Aorta (tissue), 5 donors: ENCODE measurements at regions not wholly inside any gene's neighbourhood (a gene's known extent, or its start where the extent isn't known, plus 50 kb on each side); places are given as distances from the start of the nearest gene placed in this dataset.

Experiments
- ATAC-seq: fragments of 200-7000 bp; cut with Tn5 transposase; one replicate; pipeline ENCODE4 v1.9.1; 2022; ENCODE audit warnings: moderate library complexity; ENCODE audit not compliant: low FRiP score
- DNase-seq, 2 donors: peaks; one replicate each; pipeline ENCODE4 v3.0.0-alpha.2; 2020
- H3K27ac ChIP-seq, 2 donors: one replicate each; pipeline ENCODE4 v1.5.1; 2013; ENCODE audit warnings: low read length in 2 of 2, mild to moderate bottlenecking in 2 of 2, moderate library complexity in 2 of 2, control low read depth in 1 of 2, inconsistent platforms in 1 of 2, low read depth in 1 of 2
- H3K27me3 ChIP-seq, 2 donors: one replicate each; pipeline ENCODE4 v1.6.1; 2013; ENCODE audit warnings: control low read depth in 1 of 2, low read length in 1 of 2, mild to moderate bottlenecking in 1 of 2, moderate library complexity in 1 of 2; ENCODE audit not compliant: insufficient read depth in 2 of 2, control insufficient read depth in 1 of 2
- H3K36me3 ChIP-seq, 2 donors: one replicate each; pipeline ENCODE4 v1.6.1; 2013; ENCODE audit warnings: control low read depth in 1 of 2, low read length in 1 of 2, mild to moderate bottlenecking in 1 of 2; ENCODE audit not compliant: insufficient read depth in 2 of 2, control insufficient read depth in 1 of 2
- H3K4me1 ChIP-seq, 2 donors: one replicate each; pipeline ENCODE4 v1.6.1; 2013; ENCODE audit warnings: low read length in 2 of 2, control low read depth in 1 of 2, mild to moderate bottlenecking in 1 of 2, moderate library complexity in 1 of 2; ENCODE audit not compliant: insufficient read depth in 2 of 2, control insufficient read depth in 1 of 2
- H3K4me3 ChIP-seq, 2 donors: one replicate each; pipeline ENCODE4 v1.5.1; 2013; ENCODE audit warnings: low read length in 2 of 2, control low read depth in 1 of 2, mild to moderate bottlenecking in 1 of 2
- H3K9me3 ChIP-seq: one replicate; pipeline ENCODE4 v1.6.1; 2013; ENCODE audit warnings: mild to moderate bottlenecking, low read length; ENCODE audit not compliant: control insufficient read depth
- WGBS, 2 donors: extraction: QIAGEN DNeasy Blood & Tissue Kit; methylation state at CpG; one replicate each; pipeline ENCODE4 v1.1.7; 2013; 5-methylcytosine and 5-hydroxymethylcytosine counted together
- intact Hi-C, 2 donors: fragments of 100-400 bp; cut with DNase I; formaldehyde crosslinking; loops; one replicate each; pipeline versions ENCODE4 v1.14.2 to v1.15.0; 2022
- donor health status: healthy with polysubstance abuse.
- donor health status: Bipolar disorder and iron deficiency.
- donor health status: DM: no; HTN: no; CAD: no.
- donor health status: DM: no; HTN: no; CAD: no.
- donor health status: DM: yes; HTN: yes; CAD: no.

DNA sequence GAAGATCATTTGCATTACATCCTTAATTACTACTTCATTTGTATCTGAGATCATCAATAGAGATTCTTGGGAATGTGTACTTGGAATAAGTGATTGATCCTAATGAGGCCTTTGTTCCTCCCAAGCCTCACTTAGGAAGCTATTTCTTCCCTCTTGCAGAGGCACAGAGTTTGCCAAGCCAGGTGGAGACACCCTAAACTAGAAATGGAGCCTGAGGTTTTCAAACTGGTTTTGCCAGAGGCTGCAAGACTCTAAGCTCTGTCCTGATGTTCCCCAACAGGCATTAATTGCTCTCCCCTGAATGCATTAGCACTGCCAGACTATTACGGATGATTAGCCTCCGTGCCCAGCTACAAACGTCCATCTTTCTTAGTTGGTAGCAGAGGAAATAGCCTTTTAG is 125.2 kb upstream of the LGALSL start:
- Histone ChIP-seq H3K4me1 (no peaks in the 10 kb centered on the region), H3K27ac (no peak overlapping the region), H3K4me3 (no peak overlapping the region), H3K27me3 (no peaks in the 10 kb centered on the region), H3K9me3 (no peaks in the 10 kb centered on the region), H3K36me3 (no peaks in the 10 kb centered on the region)
- intact Hi-C loops = loop anchor here (1.0 to 2.0 kb wide), 2 partner anchors 278 kb away; no protein-coding TSS in a partner anchor
- WGBS, 2 donors = 79 to 80% methylated on average over 3 of the region's 3 CpGs
- DNase-seq (no peak), ATAC-seq (no peak)

DNA sequence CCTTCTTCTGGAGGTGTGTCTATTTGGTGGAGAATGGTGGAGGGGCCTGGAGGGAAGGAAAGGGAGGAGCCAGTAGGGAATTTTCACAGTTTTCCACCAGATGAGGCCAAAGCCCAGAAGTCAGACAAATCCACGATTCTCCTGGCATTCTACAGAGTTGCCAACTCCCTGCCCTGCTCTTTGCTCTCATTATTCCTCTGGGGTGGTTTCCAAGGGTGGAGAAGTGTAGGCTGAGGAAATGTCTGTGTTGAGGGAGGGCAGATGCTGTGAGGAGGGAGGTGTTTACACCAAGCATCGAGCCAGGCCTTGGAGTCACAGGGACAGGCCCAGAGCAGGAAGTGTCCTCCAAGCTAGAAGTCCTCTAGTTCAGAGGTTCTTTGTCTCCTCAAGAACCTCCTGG is 124.1 kb upstream of the LGALSL start:
- peak overlapping the region; percentile 72 to 94 for H3K27ac ChIP-seq
- no peaks in the 10 kb centered on the region for H3K9me3 ChIP-seq
- H3K4me3 ChIP-seq = no peak overlapping the region
- no peaks in the 10 kb centered on the region for H3K27me3 ChIP-seq
- no peaks in the 10 kb centered on the region for H3K4me1 ChIP-seq
- intact Hi-C loops = loop anchor here (1.0 to 10.0 kb wide), 7 partner anchors 125 to 557 kb away; partner anchors contain the start of gene LGALSL (in 1 of the 2)
- no peaks in the 10 kb centered on the region for H3K36me3 ChIP-seq
- peak; percentile 60 for DNase-seq
- ATAC-seq = peak; percentile 58
- 0 to 4% methylated on average over 2 of the region's 2 CpGs for WGBS, 2 donors

DNA sequence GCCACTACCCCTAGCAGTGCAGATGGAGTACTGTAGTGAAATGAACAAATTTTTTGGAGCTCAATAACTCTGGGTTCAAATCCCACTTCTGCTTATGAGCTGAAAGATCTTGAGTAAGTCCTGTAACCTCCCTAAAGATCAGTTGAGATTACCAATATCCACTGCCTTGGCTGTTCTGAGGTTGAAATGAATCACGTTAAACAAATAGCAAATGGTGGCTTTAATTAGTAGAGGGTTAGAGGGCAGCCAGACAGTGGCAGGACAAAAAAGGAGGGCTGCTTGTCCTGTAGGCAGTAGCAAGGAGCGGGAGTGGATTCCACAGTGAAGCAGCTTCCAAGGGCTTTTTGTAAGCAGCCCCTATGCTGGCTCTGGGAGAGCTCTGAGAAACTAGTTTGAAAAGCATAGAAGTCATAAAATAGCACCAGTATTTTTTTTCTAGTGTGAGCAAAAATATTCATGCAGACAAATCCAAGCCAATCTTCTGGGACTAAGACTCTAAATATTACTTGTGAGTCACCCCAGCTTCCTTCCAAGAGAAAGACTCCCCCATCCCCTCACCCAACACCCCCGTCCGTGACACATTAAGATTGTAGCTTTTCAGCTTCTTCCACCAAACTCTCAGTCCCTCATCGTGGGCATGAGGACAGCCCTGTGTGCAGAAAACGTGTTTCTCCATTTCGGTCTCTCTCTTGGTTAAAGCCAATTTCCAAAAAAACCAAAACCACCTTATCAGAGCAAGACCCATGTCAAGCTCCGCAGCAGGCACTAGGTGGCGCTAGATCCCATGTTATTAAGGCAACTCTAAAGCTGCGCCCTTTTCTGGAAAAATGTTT is 123.5 kb upstream of the LGALSL start:
- Histone ChIP-seq H3K4me1 (no peaks in the 10 kb centered on the region), H3K9me3 (no peaks in the 10 kb centered on the region), H3K36me3 (no peaks in the 10 kb centered on the region), H3K4me3 (no peak overlapping the region), H3K27me3 (no peaks in the 10 kb centered on the region), H3K27ac (peak overlapping the region; percentile 96 to 98)
- DNase-seq (peak; percentile 89 to 91), ATAC-seq (peak; percentile 93)
- WGBS, 2 donors = 2% methylated on average over 10 of the region's 10 CpGs
- intact Hi-C loops = loop anchor here (1.0 to 10.0 kb wide), 7 partner anchors 124 to 557 kb away; partner anchors contain the start of gene LGALSL (in 1 of the 2)

DNA sequence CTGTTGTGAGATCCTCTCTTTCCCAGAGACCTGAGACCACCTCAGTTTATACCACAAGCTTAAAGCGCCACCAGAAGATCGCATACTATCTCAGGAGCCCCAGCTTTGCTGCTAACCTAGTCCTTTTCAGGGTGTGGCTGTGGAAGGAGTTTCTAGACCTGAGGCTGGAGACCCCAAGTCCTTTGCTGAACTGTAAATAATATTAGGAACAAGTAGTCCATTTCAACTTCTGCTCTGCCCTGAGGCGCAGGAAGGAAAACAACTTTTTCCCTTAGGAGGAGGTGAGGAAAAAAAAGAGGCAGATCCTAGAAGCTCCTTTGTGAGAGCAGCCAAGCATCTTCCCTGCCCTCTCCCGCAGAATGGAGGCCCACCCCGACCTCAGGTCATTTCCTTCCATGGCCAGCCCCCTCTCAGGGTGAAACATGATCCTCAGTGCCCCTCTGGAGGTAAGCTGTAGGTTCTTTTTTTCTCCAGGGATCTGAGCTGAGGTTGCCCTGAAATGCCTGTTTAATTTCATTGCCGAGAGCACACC is 122.8 kb upstream of the LGALSL start:
- no peak for ATAC-seq
- intact Hi-C loops = loop anchor here (1.0 to 10.0 kb wide), 6 partner anchors 124 to 556 kb away; partner anchors contain the start of gene LGALSL (in 1 of the 2)
- Histone ChIP-seq H3K4me3 (no peak overlapping the region), H3K27ac (peak overlapping the region; percentile 96 to 98), H3K36me3 (no peaks in the 10 kb centered on the region), H3K4me1 (no peaks in the 10 kb centered on the region), H3K27me3 (no peaks in the 10 kb centered on the region), H3K9me3 (no peaks in the 10 kb centered on the region)
- 22 to 26% methylated on average over 6 of the region's 6 CpGs for WGBS, 2 donors
- no peak for DNase-seq

DNA sequence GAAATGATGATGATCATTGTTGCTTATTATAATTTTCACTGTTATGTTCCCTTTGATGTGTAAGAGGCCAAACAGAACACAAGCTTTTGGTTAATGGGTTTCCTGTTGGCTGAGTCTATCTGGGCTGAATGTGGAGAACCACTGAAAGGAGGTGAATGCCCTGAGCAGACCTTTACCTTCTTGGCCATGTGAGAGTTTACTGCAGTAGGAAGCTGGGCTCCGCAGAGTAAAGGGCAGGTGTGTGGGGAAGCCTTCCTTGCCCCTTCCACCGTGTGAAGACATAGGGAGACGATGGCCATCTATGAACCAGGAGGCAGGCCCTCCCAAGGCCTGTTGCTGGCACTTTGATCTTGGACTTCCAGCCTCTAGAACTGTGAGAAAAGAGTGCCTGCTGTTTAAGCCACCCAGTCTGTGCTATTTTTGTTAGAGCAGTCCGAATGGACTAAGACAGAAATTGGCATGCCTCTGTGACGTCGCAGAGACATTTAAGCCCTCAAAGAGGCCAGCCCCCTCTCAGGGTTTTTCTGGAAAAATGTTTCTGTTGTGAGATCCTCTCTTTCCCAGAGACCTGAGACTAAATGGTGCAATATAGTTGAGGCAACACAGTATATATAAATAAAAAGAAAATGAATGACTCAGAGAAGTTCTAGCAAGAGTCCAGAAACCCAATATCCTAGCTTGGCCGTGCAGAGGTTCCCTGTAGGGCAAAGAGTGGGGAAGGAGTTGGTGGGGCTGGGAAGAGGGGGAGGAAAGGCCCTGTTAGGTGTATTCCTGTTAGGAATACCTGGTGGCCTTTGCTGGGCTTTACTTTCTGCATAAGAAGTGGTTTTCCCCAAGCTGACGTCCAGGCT is 121.9 kb upstream of the LGALSL start:
- Histone ChIP-seq H3K9me3 (no peaks in the 10 kb centered on the region), H3K4me1 (no peaks in the 10 kb centered on the region), H3K36me3 (no peaks in the 10 kb centered on the region), H3K27ac (peak overlapping the region; percentile 96 to 98), H3K4me3 (no peak overlapping the region), H3K27me3 (no peaks in the 10 kb centered on the region)
- ATAC-seq = no peak
- intact Hi-C loops = loop anchor here (1.0 to 10.0 kb wide), 7 partner anchors 123 to 555 kb away; partner anchors contain the start of gene LGALSL (in 1 of the 2)
- 30 to 34% methylated on average over 8 of the region's 8 CpGs for WGBS, 2 donors
- no peak for DNase-seq

DNA sequence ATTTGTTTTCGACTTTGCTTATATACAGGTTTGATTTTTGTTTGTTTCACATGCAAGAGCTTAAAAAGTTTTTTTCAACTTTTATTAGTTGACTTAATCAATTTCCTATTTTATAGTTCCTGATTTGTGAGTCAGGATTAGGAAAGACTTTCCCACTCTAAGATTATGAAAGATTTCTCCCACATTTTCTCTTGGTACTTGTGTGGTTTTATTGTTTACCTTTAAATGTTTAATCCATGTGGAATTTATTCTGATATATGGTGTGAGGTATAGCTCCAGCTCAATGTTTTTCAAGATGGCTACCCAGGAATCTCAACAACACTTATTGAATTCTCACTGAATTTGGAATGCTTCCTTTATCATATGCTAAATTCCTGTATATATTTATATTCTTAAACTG is 117.8 kb upstream of the LGALSL start:
- H3K4me1 ChIP-seq = no peaks in the 10 kb centered on the region
- H3K27me3 ChIP-seq = no peaks in the 10 kb centered on the region
- 96% methylated on average over 1 of the region's 1 CpG for WGBS, 2 donors
- ATAC-seq (no peak), DNase-seq (no peak)
- no peaks in the 10 kb centered on the region for H3K36me3 ChIP-seq
- no peak overlapping the region for H3K27ac ChIP-seq
- no peak overlapping the region for H3K4me3 ChIP-seq
- H3K9me3 ChIP-seq = no peaks in the 10 kb centered on the region
- intact Hi-C loops = loop anchor here in 1 of 2 donors (10.0 kb wide), 1 partner anchor 539 kb away; no protein-coding TSS in a partner anchor

DNA sequence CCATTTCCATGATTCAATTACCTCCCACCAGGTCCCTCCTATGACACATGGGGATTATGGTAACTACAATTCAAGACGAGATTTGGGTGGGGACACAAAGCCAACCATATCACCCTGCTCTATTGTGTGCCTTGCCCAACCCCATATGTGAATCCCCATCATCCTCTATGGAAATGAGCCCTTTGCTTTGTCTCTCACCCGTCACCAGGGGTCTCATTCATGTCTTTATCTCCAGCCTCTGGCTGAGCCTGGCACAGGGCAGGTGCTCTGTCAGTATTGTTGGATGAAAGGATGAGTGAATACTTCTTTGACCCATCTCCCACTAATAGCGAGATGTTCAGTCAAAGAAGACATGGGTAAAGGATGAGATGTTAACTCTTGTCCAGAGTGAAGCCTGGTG is 116.6 kb upstream of the LGALSL start:
- Histone ChIP-seq H3K27me3 (no peaks in the 10 kb centered on the region), H3K27ac (no peak overlapping the region), H3K36me3 (no peaks in the 10 kb centered on the region), H3K4me1 (no peaks in the 10 kb centered on the region), H3K9me3 (no peaks in the 10 kb centered on the region), H3K4me3 (no peak overlapping the region)
- intact Hi-C loops = loop anchor here in 1 of 2 donors (10.0 kb wide), 1 partner anchor 537 kb away; no protein-coding TSS in a partner anchor
- ATAC-seq (no peak), DNase-seq (no peak)
- 94 to 96% methylated on average over 3 of the region's 3 CpGs for WGBS, 2 donors

DNA sequence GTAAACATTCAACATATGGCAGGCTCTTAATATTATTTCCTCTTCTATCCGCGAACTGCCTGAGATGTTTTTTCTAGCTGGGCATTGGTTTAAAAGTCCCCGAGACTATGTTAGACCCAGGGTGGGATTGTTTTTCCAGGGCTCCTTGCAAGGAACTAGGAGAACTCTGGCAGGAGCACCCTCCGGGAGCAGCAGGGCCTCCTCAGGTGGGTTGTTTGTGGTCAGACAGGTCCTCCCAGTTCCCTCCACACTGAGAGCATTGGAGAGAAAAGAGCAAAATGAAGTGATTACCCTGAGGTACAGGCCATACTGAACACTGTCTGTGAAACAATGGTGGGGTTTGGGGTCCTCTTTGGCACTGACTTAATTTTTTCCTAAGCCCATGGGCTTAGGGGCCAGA is 115.9 kb upstream of the LGALSL start:
- DNase-seq (no peak), ATAC-seq (no peak)
- Histone ChIP-seq H3K9me3 (no peaks in the 10 kb centered on the region), H3K36me3 (no peaks in the 10 kb centered on the region), H3K27ac (no peak overlapping the region), H3K27me3 (no peaks in the 10 kb centered on the region), H3K4me1 (no peaks in the 10 kb centered on the region), H3K4me3 (no peak overlapping the region)
- 75 to 81% methylated on average over 4 of the region's 4 CpGs for WGBS, 2 donors
- intact Hi-C loops = loop anchor here in 1 of 2 donors (10.0 kb wide), 1 partner anchor 537 kb away; no protein-coding TSS in a partner anchor
